ENCODE measurements at regions not wholly inside any gene's neighbourhood (a gene's known extent, or its start where the extent isn't known, plus 50 kb on each side); places are given as distances from the start of the nearest gene placed in this dataset.

DNA sequence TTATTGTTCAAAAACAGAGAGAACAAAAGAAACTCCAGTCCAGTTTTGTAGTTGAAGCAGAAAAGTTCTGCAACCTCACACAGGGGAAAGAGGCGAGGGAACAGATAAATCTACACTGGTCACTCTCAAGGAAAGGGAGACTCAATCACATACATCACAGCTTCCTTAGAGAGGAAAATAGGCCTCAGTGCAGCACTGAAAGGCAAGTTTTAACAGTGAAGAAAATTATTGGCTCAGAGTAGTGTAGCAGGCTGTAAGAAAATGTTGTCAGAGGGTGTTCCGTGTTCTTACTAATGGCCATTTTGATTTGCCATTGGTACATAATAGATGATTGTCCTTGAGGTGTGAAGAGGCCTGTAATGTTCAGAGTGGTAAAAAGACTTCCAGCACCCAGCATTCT is 530.0 kb upstream of the CDH6 start:
- H3K4me3 ChIP-seq = no peak overlapping the region
- no peaks in the 10 kb centered on the region for H3K27me3 ChIP-seq
- WGBS, 2 donors = 70 to 73% methylated on average over 2 of the region's 2 CpGs
- no peak overlapping the region for H3K27ac ChIP-seq
- TF ChIP-seq, protein P1, sequence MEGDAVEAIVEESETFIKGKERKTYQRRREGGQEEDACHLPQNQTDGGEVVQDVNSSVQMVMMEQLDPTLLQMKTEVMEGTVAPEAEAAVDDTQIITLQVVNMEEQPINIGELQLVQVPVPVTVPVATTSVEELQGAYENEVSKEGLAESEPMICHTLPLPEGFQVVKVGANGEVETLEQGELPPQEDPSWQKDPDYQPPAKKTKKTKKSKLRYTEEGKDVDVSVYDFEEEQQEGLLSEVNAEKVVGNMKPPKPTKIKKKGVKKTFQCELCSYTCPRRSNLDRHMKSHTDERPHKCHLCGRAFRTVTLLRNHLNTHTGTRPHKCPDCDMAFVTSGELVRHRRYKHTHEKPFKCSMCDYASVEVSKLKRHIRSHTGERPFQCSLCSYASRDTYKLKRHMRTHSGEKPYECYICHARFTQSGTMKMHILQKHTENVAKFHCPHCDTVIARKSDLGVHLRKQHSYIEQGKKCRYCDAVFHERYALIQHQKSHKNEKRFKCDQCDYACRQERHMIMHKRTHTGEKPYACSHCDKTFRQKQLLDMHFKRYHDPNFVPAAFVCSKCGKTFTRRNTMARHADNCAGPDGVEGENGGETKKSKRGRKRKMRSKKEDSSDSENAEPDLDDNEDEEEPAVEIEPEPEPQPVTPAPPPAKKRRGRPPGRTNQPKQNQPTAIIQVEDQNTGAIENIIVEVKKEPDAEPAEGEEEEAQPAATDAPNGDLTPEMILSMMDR (IDR thresholded peaks at IDR 0.05) = no peak
- no peak for TF ChIP-seq POLR2A (IDR thresholded peaks at IDR 0.05)
- no peaks in the 10 kb centered on the region for H3K4me1 ChIP-seq
- DNase-seq = no peak
- H3K36me3 ChIP-seq (ENCODE audit: low read depth, missing control alignments) = no peaks in the 10 kb centered on the region
- no peaks in the 10 kb centered on the region for H3K9me3 ChIP-seq
- intact Hi-C loops (cut with DNase I; ENCODE audit: low total_unique reads) = no loop called here

DNA sequence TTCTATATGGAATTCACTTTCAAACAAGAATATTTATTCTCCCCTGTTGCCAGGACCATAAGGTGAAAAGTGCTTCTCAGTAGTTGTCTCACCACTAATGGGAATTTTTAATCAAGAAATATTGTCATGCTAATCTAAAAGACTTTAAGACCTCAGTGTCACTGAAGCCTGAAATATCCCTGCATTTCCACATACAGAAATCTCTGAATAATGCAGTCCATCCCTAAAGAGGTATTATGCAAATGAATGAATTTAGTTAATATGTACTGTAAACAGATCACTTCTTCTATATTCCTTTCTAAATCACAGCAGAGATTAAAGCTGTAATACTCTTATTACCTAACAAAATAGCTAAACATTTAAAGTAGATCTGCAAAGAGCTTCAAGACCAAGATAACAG is 531.1 kb upstream of the CDH6 start:
- Histone ChIP-seq H3K4me3 (no peak overlapping the region), H3K9me3 (no peaks in the 10 kb centered on the region), H3K4me1 (no peaks in the 10 kb centered on the region), H3K36me3 (ENCODE audit: low read depth, missing control alignments) (no peaks in the 10 kb centered on the region), H3K27ac (no peak overlapping the region), H3K27me3 (no peaks in the 10 kb centered on the region)
- DNase-seq = no peak
- TF ChIP-seq, protein P1 (IDR thresholded peaks at IDR 0.05) = no peak
- TF ChIP-seq POLR2A (IDR thresholded peaks at IDR 0.05) = no peak
- intact Hi-C loops (cut with DNase I; ENCODE audit: low total_unique reads) = no loop called here

DNA sequence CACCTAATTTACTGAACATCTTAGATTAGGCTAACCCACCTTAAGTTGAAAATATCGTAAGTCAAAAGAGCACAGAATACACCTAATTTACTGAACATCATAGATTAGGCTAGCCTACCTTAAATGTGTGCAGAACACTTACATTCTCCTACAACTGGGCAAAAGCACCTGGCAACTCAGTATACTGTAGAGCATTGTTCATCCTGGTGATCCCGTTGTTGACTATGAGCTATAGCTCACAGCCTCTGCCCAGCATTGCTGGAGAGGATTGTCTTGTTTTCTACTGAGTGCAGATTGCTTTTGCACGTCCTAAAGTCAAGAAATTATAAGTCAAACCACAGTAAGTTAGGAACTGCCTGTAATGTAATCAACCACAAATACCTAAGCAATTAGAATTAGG is 531.8 kb upstream of the CDH6 start:
- Histone ChIP-seq H3K4me3 (no peak overlapping the region), H3K4me1 (no peaks in the 10 kb centered on the region), H3K9me3 (no peaks in the 10 kb centered on the region), H3K27ac (no peak overlapping the region), H3K36me3 (ENCODE audit: low read depth, missing control alignments) (no peaks in the 10 kb centered on the region), H3K27me3 (no peaks in the 10 kb centered on the region)
- no peak for DNase-seq
- intact Hi-C loops (cut with DNase I; ENCODE audit: low total_unique reads) = no loop called here
- TF ChIP-seq, protein P1 (IDR thresholded peaks at IDR 0.05) = no peak
- no peak for TF ChIP-seq POLR2A (IDR thresholded peaks at IDR 0.05)
- WGBS, 2 donors = 61 to 62% methylated on average over 3 of the region's 3 CpGs

DNA sequence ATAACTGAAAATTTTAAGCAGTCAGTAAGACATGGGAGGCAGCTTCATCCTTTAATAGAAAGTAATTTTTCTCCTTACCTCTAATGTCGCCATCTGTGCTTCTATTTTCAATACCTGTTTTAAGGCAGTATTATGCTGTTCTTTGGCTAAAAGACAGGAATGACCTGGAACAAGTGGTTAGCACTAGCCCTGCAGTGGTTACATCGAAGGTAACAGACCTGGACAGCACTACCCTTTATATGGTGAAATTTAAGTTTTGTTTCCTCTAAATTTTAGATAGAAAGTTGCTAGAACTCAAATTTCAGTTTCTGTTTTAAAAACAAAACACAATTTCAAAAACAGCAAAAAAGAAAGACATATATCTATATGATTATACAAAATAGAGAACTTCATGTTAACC is 534.1 kb upstream of the CDH6 start:
- DNase-seq = no peak
- Histone ChIP-seq H3K4me3 (no peak overlapping the region), H3K27ac (no peak overlapping the region), H3K9me3 (no peaks in the 10 kb centered on the region), H3K27me3 (no peaks in the 10 kb centered on the region), H3K4me1 (no peaks in the 10 kb centered on the region), H3K36me3 (ENCODE audit: low read depth, missing control alignments) (no peaks in the 10 kb centered on the region)
- no peak for TF ChIP-seq POLR2A (IDR thresholded peaks at IDR 0.05)
- TF ChIP-seq, protein P1 (IDR thresholded peaks at IDR 0.05) = no peak
- 88 to 93% methylated on average over 2 of the region's 2 CpGs for WGBS, 2 donors
- intact Hi-C loops (cut with DNase I; ENCODE audit: low total_unique reads) = no loop called here

DNA sequence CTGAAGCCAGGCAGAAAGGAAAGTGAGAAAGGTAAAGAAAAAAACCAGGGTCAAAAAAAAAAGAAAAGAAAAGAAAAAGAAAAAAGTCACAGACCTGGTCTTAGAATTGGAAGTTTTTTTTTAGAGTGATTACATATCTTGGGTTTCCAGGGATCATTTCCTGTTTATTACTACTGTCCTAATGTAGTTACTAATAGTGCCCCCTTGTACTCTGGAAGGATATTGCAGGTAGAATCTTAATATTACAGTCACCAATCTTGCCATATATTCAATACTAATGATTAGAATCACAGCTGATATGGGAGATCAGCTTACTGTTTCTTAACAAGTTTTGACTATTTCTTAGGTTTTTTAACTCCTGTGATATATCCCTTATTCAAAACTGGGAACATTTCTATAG is 543.2 kb upstream of the CDH6 start:
- intact Hi-C loops (cut with DNase I; ENCODE audit: low total_unique reads) = no loop called here
- no peak for DNase-seq
- no peaks in the 10 kb centered on the region for H3K27me3 ChIP-seq
- H3K4me1 ChIP-seq = no peaks in the 10 kb centered on the region
- no peak overlapping the region for H3K4me3 ChIP-seq
- no peaks in the 10 kb centered on the region for H3K36me3 ChIP-seq (ENCODE audit: low read depth, missing control alignments)
- TF ChIP-seq POLR2A (IDR thresholded peaks at IDR 0.05) = no peak
- TF ChIP-seq, protein P1 (IDR thresholded peaks at IDR 0.05) = no peak
- H3K27ac ChIP-seq = no peak overlapping the region
- no peaks in the 10 kb centered on the region for H3K9me3 ChIP-seq

Measured in testis (tissue), 2 donors.